ENCODE measurements at regions not wholly inside any gene's neighbourhood (a gene's known extent, or its start where the extent isn't known, plus 50 kb on each side); places are given as distances from the start of the nearest gene placed in this dataset.

- no peaks in the 10 kb centered on the region for H3K9me3 ChIP-seq (ENCODE audit: severe bottlenecking)
- no peaks in the 10 kb centered on the region for H3K27me3 ChIP-seq (ENCODE audit: insufficient read depth, low read depth, severe bottlenecking)
- DNase-seq: no peak
- H3K36me3 ChIP-seq: no peaks in the 10 kb centered on the region
- no peak for TF ChIP-seq CTCF (IDR thresholded peaks at IDR 0.05; ENCODE audit: low read depth, low read length)
- no peak overlapping the region for H3K27ac ChIP-seq
- H3K4me3 ChIP-seq (ENCODE audit: low read depth, low read length): no peak overlapping the region
These were observed 278.6 kb downstream of the SQOR start for GRCh38 chr15:45913451-45913850.

- Histone ChIP-seq H3K27ac (no peak overlapping the region), H3K9me3 (ENCODE audit: severe bottlenecking) (no peaks in the 10 kb centered on the region), H3K36me3 (no peaks in the 10 kb centered on the region), H3K27me3 (ENCODE audit: insufficient read depth, low read depth, severe bottlenecking) (no peaks in the 10 kb centered on the region), H3K4me3 (ENCODE audit: low read depth, low read length) (no peak overlapping the region)
- TF ChIP-seq CTCF (IDR thresholded peaks at IDR 0.05; ENCODE audit: low read depth, low read length): no peak
- no peak for DNase-seq
These were observed 279.6 kb downstream of the SQOR start for GRCh38 chr15:45914425-45914824.

GRCh38 chr15:45918839-45919238 lies 284.0 kb downstream of the SQOR start:
- H3K27me3 ChIP-seq (ENCODE audit: insufficient read depth, low read depth, severe bottlenecking): no peaks in the 10 kb centered on the region
- no peak overlapping the region for H3K27ac ChIP-seq
- no peaks in the 10 kb centered on the region for H3K9me3 ChIP-seq (ENCODE audit: severe bottlenecking)
- no peak for TF ChIP-seq CTCF (IDR thresholded peaks at IDR 0.05; ENCODE audit: low read depth, low read length)
- no peaks in the 10 kb centered on the region for H3K36me3 ChIP-seq
- DNase-seq: no peak
- H3K4me3 ChIP-seq (ENCODE audit: low read depth, low read length): no peak overlapping the region

- H3K27ac ChIP-seq: no peak overlapping the region
- TF ChIP-seq CTCF (IDR thresholded peaks at IDR 0.05; ENCODE audit: low read depth, low read length): no peak
- DNase-seq: no peak
These were observed 285.0 kb downstream of the SQOR start for GRCh38 chr15:45919806-45920205.

GRCh38 chr15:45921376-45921775 lies 286.5 kb downstream of the SQOR start:
- DNase-seq: no peak
- H3K36me3 ChIP-seq: no peaks in the 10 kb centered on the region
- no peaks in the 10 kb centered on the region for H3K27me3 ChIP-seq (ENCODE audit: insufficient read depth, low read depth, severe bottlenecking)
- no peak for TF ChIP-seq CTCF (IDR thresholded peaks at IDR 0.05; ENCODE audit: low read depth, low read length)
- H3K27ac ChIP-seq: no peak overlapping the region
- H3K9me3 ChIP-seq (ENCODE audit: severe bottlenecking): no peaks in the 10 kb centered on the region
- no peak overlapping the region for H3K4me3 ChIP-seq (ENCODE audit: low read depth, low read length)

More at GRCh38 chr15:45919806-45920205, 285.0 kb downstream of the SQOR start:
- Histone ChIP-seq H3K27me3 (ENCODE audit: insufficient read depth, low read depth, severe bottlenecking) (no peaks in the 10 kb centered on the region), H3K9me3 (ENCODE audit: severe bottlenecking) (no peaks in the 10 kb centered on the region), H3K4me3 (ENCODE audit: low read depth, low read length) (no peak overlapping the region), H3K36me3 (no peaks in the 10 kb centered on the region)

- H3K4me3 ChIP-seq (ENCODE audit: low read depth, low read length): no peak overlapping the region
- DNase-seq: no peak
- no peaks in the 10 kb centered on the region for H3K27me3 ChIP-seq (ENCODE audit: insufficient read depth, low read depth, severe bottlenecking)
- no peaks in the 10 kb centered on the region for H3K9me3 ChIP-seq (ENCODE audit: severe bottlenecking)
- no peaks in the 10 kb centered on the region for H3K36me3 ChIP-seq
- TF ChIP-seq CTCF (IDR thresholded peaks at IDR 0.05; ENCODE audit: low read depth, low read length): no peak
- no peak overlapping the region for H3K27ac ChIP-seq
These were observed 287.1 kb downstream of the SQOR start for GRCh38 chr15:45921978-45922377.

All from WERI-Rb-1 (cell line).